Testis (tissue), 2 donors: ENCODE measurements at regions not wholly inside any gene's neighbourhood (a gene's known extent, or its start where the extent isn't known, plus 50 kb on each side); places are given as distances from the start of the nearest gene placed in this dataset.

Experiments
- DNase-seq: peaks from one replicate; pipeline ENCODE4 v3.0.0-alpha.2; 2019
- H3K27ac ChIP-seq, 2 donors: fragments of 200-600 bp; sonication (generic); one replicate each; pipeline ENCODE4 v1.5.1; 2019
- H3K27me3 ChIP-seq: fragments of 200-600 bp; sonication (generic); one replicate; pipeline ENCODE4 v1.5.1; 2019
- H3K36me3 ChIP-seq: fragments of 200-600 bp; sonication (generic); one replicate; pipeline ENCODE4 v1.5.1; 2017; ENCODE audit warnings: low read depth; ENCODE audit errors: missing control alignments
- H3K4me1 ChIP-seq: fragments of 200-600 bp; sonication (generic); one replicate; pipeline ENCODE4 v1.5.1; 2019
- H3K4me3 ChIP-seq, 2 donors: fragments of 200-600 bp; sonication (generic); one replicate each; pipeline ENCODE4 v1.5.1; 2017 to 2019
- H3K9me3 ChIP-seq: fragments of 200-600 bp; sonication (generic); one replicate; pipeline ENCODE4 v1.5.1; 2017
- POLR2A ChIP-seq: fragments of 450-650 bp; IDR thresholded peaks from one replicate; pipeline ENCODE4 v1.6.1; 2017; ENCODE audit warnings: antibody characterized with exemption, mild to moderate bottlenecking, moderate library complexity
- WGBS, 2 donors: methylation state at CpG; one replicate each; pipeline ENCODE4 v1.1.5; 2018; 5-methylcytosine and 5-hydroxymethylcytosine counted together
- intact Hi-C: fragments of 100-400 bp; cut with DNase I; formaldehyde crosslinking; loops from one replicate; pipeline ENCODE4 v1.15.1; 2023; ENCODE audit warnings: low total_unique reads
- TF ChIP-seq, protein P1 (sequence below), 3 experiments: fragments of 450-650 bp in 2 of 3; fragments of 200-600 bp in 1 of 3; sonication (generic) in 1 of 3; IDR thresholded peaks; one replicate each; pipeline ENCODE4 v1.5.1; 2016 to 2019; ENCODE audit warnings: antibody characterized with exemption in 3 of 3, mild to moderate bottlenecking in 2 of 3, moderate library complexity in 1 of 3

DNA sequence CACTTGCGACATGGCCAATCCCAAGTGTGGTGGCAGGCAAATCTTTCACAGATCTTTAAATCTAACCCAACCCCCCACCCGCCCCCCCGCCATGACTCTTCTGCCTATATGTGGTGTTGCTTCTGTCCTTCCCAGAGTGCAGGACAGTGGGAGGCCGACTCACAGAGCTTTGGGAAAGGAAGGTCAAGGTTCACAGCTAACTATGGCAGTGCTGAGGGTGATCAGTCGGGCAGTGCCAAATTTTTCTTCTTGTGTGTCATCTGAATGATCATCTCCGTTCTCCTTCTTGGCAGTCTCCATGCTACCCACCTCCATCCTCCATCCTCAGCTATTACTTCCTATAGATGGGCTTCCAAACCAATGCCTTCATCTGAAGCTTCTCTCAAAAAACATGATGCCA lies 129.0 kb upstream of the NFIB start:
- intact Hi-C loops, result no loop called here
- Histone ChIP-seq H3K4me3 (no peak overlapping the region), H3K27me3 (no peaks in the 10 kb centered on the region), H3K36me3 (no peaks in the 10 kb centered on the region), H3K4me1 (no peaks in the 10 kb centered on the region), H3K9me3 (no peaks in the 10 kb centered on the region), H3K27ac (no peak overlapping the region)
- 75 to 92% methylated on average over 3 to 6 of the region's 6 CpGs for WGBS, 2 donors
- DNase-seq, result no peak
- TF ChIP-seq, protein P1, sequence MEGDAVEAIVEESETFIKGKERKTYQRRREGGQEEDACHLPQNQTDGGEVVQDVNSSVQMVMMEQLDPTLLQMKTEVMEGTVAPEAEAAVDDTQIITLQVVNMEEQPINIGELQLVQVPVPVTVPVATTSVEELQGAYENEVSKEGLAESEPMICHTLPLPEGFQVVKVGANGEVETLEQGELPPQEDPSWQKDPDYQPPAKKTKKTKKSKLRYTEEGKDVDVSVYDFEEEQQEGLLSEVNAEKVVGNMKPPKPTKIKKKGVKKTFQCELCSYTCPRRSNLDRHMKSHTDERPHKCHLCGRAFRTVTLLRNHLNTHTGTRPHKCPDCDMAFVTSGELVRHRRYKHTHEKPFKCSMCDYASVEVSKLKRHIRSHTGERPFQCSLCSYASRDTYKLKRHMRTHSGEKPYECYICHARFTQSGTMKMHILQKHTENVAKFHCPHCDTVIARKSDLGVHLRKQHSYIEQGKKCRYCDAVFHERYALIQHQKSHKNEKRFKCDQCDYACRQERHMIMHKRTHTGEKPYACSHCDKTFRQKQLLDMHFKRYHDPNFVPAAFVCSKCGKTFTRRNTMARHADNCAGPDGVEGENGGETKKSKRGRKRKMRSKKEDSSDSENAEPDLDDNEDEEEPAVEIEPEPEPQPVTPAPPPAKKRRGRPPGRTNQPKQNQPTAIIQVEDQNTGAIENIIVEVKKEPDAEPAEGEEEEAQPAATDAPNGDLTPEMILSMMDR (IDR thresholded peaks at IDR 0.05), result no peak
- TF ChIP-seq POLR2A, result no peak

DNA sequence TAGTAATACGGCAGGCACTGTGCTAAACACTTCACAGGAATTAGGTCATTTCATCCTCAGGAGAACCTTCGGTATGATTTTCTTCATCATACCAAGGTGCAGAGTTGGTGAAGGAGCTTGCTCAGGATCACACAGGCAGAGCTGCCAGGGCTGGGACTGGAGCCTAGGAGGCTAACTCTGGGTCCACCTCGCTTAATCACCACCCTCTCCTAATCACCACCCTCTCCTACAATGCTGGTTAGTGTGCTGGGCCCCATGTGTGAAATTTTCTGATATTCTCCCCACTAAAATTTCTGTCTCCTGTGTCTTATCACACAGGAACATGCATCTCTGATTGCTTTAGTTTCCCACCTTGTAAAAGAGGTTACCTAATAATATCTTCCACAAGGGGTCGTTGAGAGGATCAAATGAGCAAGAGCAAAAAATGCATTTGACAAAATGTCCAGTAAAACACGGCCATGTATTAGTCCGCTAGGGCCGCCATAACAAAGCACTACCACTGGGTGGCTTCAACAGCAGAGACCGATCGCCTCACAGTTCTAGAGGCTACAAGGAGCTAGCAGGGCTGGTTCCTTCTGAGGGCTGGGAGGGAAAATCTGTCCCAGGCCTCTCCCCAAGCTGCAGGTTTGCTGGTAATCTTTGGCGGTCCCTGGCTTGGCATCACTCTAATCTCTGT lies 128.2 kb upstream of the NFIB start:
- H3K27ac ChIP-seq, result no peak overlapping the region
- H3K27me3 ChIP-seq, result no peaks in the 10 kb centered on the region
- peak; percentile 43 for DNase-seq
- no peak for TF ChIP-seq POLR2A
- TF ChIP-seq, protein P1 (IDR thresholded peaks at IDR 0.05), result no peak
- no peaks in the 10 kb centered on the region for H3K9me3 ChIP-seq
- no peaks in the 10 kb centered on the region for H3K4me1 ChIP-seq
- H3K36me3 ChIP-seq, result no peaks in the 10 kb centered on the region
- 76 to 82% methylated on average over 10 of the region's 10 CpGs for WGBS, 2 donors
- H3K4me3 ChIP-seq, result no peak overlapping the region
- intact Hi-C loops, result no loop called here

DNA sequence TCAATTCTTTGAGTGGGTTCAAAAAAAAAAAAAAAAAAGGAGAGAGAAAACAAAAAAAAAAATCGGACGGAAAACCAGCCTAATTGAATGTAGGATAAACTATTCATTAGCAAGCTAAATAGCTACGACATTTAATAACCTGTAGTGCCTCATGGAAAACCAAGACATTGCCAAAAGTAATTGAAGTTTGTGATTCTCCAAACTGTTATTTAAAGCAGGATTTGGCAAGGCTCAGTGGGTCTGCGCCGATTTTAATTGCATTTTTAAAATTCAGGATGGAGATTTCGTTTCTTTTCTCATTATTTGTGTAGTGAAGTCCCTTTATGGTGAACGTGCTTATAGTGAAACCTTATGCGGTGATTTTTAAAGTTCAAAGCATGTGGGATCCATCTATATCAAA lies 127.2 kb upstream of the NFIB start:
- no peaks in the 10 kb centered on the region for H3K27me3 ChIP-seq
- no peaks in the 10 kb centered on the region for H3K4me1 ChIP-seq
- H3K36me3 ChIP-seq, result no peaks in the 10 kb centered on the region
- no peak overlapping the region for H3K4me3 ChIP-seq
- intact Hi-C loops, result no loop called here
- no peak for TF ChIP-seq POLR2A
- TF ChIP-seq, protein P1 (IDR thresholded peaks at IDR 0.05), result no peak
- no peak overlapping the region for H3K27ac ChIP-seq
- DNase-seq, result no peak
- 61 to 62% methylated on average over 8 of the region's 8 CpGs for WGBS, 2 donors
- no peaks in the 10 kb centered on the region for H3K9me3 ChIP-seq

DNA sequence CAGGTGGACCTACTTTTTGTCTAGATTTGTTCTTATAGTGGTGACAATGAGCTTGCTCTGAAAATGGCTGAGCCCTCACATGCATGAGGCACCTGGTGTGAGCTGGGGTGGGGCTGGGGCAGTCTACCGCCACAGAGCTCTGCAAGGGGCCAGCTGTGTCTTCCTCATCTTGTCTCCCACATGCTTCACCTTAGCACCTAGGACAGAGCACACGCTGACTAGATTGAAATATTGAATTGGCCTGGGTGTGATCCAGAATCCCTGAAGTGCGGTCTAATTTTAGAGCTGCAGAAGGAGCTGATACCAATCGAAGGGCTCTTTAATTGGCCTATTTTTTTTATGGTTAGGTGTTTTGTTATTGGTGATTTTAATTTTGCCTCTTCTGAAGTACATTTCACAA lies 126.1 kb upstream of the NFIB start:
- intact Hi-C loops, result no loop called here
- DNase-seq, result no peak
- H3K4me1 ChIP-seq, result no peaks in the 10 kb centered on the region
- H3K27me3 ChIP-seq, result no peaks in the 10 kb centered on the region
- H3K27ac ChIP-seq, result no peak overlapping the region
- TF ChIP-seq, protein P1 (IDR thresholded peaks at IDR 0.05), result no peak
- TF ChIP-seq POLR2A, result no peak
- H3K9me3 ChIP-seq, result no peaks in the 10 kb centered on the region
- 83 to 93% methylated on average over 4 of the region's 4 CpGs for WGBS, 2 donors
- no peaks in the 10 kb centered on the region for H3K36me3 ChIP-seq
- H3K4me3 ChIP-seq, result no peak overlapping the region

DNA sequence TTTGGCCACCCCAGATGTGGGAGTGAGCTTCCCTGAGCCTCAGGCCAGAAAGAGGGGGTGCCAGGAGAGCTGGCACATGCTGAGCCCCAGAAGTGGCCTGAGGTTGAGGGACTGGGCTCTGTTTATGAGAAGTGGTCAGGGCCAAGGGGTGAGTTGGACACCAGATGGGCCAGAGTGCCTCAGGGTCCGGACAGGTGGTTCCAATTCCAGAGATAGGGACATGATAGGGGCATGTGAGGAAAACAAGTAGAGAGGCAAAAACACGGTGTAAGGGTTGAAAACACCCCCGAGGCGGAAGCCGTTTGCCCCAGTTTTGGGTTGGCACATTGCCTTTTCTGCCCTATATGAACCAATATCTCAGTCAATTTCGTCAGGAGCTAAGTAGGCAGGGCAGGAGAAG lies 125.6 kb upstream of the NFIB start:
- intact Hi-C loops, result no loop called here
- 95 to 96% methylated on average over 6 of the region's 6 CpGs for WGBS, 2 donors
- DNase-seq, result no peak
- Histone ChIP-seq H3K27me3 (no peaks in the 10 kb centered on the region), H3K36me3 (no peaks in the 10 kb centered on the region), H3K4me3 (no peak overlapping the region), H3K9me3 (no peaks in the 10 kb centered on the region), H3K27ac (no peak overlapping the region), H3K4me1 (no peaks in the 10 kb centered on the region)
- TF ChIP-seq, protein P1 (IDR thresholded peaks at IDR 0.05), result no peak
- TF ChIP-seq POLR2A, result no peak
